ENCODE measurements at regions not wholly inside any gene's neighbourhood (a gene's known extent, or its start where the extent isn't known, plus 50 kb on each side); places are given as distances from the start of the nearest gene placed in this dataset.

DNA sequence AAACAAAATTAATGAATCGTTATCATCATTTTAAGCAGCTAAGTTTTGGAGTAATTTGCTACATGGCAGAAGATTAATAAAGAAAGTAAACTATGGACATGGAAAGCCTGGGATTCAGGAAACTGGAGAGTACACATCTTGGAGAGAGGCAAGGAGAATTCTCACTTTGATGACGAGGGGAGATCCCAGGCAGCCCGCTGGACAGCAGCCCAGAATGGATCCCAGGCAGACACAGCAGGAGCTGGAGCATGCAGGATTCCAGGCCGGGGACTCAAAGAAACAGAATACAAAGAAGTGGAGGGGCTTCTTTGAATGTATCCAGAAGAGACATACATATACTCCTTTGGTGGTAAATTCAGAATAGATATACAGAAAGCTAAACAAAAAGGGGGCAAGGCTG, 118.0 kb upstream of the ATP6AP2 start:
- no peak for DNase-seq (ENCODE audit: low read depth)
- no peak for TF ChIP-seq CTCF (IDR thresholded peaks at IDR 0.05; ENCODE audit: insufficient read depth, low read depth, low read length, missing control alignments)
- no peak overlapping the region for H3K4me3 ChIP-seq (ENCODE audit: low read length)

DNA sequence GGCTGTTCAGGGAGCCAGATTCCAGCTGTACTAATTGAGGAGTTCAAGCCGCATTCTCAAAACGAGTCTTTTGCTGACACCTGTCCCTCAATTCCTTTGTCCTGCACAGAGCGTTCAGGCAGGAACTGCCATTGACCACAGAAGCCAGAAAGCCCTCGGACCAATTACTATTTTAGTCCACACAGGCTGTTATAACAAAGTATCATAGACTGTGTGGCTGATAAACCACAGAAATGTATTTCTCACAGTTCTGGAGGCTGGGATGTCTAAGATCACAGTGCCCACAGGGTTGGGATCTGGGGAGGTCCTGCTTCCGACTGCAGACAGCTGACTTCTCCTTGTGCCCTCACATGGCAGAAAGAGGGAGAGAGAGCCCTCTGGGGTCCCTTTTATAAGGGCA, 119.8 kb upstream of the ATP6AP2 start:
- no peak for DNase-seq (ENCODE audit: low read depth)
- no peak for TF ChIP-seq CTCF (IDR thresholded peaks at IDR 0.05; ENCODE audit: insufficient read depth, low read depth, low read length, missing control alignments)
- H3K4me3 ChIP-seq (ENCODE audit: low read length) = no peak overlapping the region

DNA sequence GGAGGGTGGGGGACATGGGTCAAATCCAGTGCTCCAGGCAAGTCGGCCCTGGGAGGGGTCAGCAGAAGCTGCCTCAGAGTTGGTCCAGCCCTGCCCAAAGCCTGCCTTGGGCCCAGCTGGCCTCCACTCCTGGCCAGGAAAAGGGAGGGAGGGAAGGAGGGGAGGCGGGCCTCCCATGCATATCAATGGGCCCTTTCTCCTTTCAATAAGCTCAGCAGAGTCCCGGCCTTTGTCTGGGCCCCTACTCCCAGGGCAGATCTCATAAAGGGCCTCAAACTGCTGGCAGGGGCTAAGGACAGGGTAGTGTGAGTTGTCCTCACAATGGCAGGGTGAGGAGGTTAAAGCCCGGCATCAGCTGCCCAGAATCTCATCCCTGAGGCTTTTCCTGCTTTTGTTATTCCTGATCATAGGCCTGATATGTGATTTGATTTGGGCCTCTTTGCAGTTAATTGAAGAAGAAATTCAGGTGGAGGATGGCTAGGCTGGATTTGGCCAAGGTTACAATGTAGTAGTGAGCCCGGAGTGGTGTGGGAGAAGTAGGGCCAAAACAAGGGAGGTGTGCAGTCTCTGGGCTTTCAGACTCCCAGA, 121.1 kb upstream of the ATP6AP2 start:
- no peak for TF ChIP-seq CTCF (IDR thresholded peaks at IDR 0.05; ENCODE audit: insufficient read depth, low read depth, low read length, missing control alignments)
- H3K4me3 ChIP-seq (ENCODE audit: low read length) = no peak overlapping the region
- no peak for DNase-seq (ENCODE audit: low read depth)

DNA sequence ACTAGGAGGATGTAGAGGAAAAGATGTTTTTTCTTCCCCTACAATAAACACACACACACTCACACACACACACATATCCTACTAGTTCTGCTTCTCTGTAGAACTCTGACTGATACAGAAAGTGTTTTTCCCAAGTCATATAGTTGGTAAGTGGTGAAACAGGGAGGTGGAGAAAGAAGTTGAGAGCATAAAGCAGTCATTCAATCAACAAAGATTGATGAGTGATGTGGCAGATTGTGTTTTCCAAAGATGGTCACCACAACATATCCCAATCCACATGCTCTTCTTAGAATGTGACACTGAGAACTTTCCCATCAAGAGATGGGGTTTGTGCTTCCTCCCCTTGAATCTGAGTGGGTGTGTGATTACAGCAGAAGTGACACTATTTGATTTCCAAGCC, 123.4 kb upstream of the ATP6AP2 start:
- DNase-seq (ENCODE audit: low read depth) = no peak
- no peak for TF ChIP-seq CTCF (IDR thresholded peaks at IDR 0.05; ENCODE audit: insufficient read depth, low read depth, low read length, missing control alignments)

GRCh38 chrX:40452031-40452430, 128.7 kb upstream of the ATP6AP2 start:
- DNase-seq (ENCODE audit: low read depth) = no peak
- no peak for TF ChIP-seq CTCF (IDR thresholded peaks at IDR 0.05; ENCODE audit: insufficient read depth, low read depth, low read length, missing control alignments)
- H3K4me3 ChIP-seq (ENCODE audit: low read length) = no peak overlapping the region

More for the DNA sequence above, 123.4 kb upstream of the ATP6AP2 start:
- no peak overlapping the region for H3K4me3 ChIP-seq (ENCODE audit: low read length)

DNA sequence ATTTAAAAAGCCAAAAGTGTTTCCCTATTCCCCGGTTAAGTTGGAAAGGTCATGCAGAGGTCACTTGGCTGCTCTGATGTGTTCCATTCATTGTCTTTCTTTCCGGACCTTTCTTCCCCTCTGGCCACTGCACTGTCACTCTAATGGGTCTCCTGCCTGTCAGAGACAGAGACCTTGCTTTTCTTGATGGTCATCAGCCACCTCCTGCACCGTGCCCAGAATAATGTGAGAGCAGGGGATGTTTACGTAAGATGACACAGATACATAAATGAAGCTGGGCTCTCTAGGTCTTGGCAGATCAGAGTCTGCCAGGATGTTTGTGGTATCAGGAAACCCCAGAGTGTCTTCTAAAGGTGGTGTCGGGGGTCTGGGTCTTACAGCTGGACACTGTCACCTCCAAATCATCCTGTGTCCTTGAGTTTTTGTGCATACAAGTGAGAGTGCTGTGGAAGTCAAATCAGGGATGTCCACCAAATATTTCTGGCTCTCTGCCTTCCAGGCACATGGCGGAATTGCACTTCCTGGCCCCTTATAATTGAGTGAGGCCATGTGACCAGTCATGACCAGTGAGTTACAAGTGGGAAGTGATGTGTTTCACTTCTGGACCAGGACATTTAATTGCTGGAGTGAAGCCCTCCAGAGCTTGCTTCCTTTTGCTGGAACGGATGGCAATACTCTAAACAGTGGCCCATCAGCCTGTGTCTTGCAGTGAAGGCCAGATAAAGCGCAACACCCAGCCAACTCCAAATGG, 130.6 kb upstream of the ATP6AP2 start:
- no peak for DNase-seq (ENCODE audit: low read depth)
- no peak overlapping the region for H3K4me3 ChIP-seq (ENCODE audit: low read length)
- TF ChIP-seq CTCF (IDR thresholded peaks at IDR 0.05; ENCODE audit: insufficient read depth, low read depth, low read length, missing control alignments) = no peak

DNA sequence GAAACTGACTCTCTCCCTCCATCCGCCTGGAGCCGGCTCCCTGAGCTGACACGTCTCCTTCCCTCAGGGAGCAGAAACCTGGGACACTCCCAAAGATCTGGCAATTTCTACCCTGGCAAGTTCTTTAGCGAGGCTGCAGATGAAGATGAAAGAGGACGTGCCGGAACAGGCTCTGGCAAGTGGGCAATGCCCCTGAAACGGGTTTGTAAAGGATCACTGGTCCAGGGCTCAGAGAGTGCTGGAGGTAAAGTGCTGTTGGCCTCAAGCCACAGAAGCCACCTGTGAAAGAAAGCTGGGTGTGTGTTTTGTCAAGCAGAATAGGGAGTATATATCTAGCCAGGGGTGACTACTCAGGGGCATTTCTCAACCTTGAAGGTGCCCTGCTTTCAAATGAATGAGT, 131.4 kb upstream of the ATP6AP2 start:
- H3K4me3 ChIP-seq (ENCODE audit: low read length) = no peak overlapping the region
- DNase-seq (ENCODE audit: low read depth) = peak; percentile 67
- TF ChIP-seq CTCF (IDR thresholded peaks at IDR 0.05; ENCODE audit: insufficient read depth, low read depth, low read length, missing control alignments) = no peak
